B cell (primary cell): ENCODE measurements at regions not wholly inside any gene's neighbourhood (a gene's known extent, or its start where the extent isn't known, plus 50 kb on each side); places are given as distances from the start of the nearest gene placed in this dataset.

Experiments used
- ATAC-seq: fragments of 200-7000 bp; cut with Tn5 transposase; one replicate; pipeline ENCODE4 v1.10.0; 2021; ENCODE audit warnings: low read depth, mild to moderate bottlenecking, moderate number of reproducible peaks, moderate library complexity
- CTCF ChIA-PET: fragments of 350-600 bp; sonication (Branson Sonifier 250); formaldehyde crosslinking; loops from one replicate; lab custom pipeline; 2021; ENCODE audit warnings: antibody characterized with exemption, inconsistent platforms; lab: Charles Lee
- POLR2A ChIA-PET: fragments of 350-600 bp; sonication (Branson Sonifier 250); formaldehyde crosslinking; loops from one replicate; lab custom pipeline; 2021; ENCODE audit warnings: antibody characterized with exemption; lab: Charles Lee
- DNase-seq: peaks from one replicate; pipeline ENCODE4 v3.0.0; 2013
- H2AFZ ChIP-seq: 2 replicates; pipeline ENCODE4 v1.6.1; 2012; ENCODE audit warnings: mild to moderate bottlenecking, low read depth, low read length; ENCODE audit not compliant: insufficient read depth, poor library complexity, severe bottlenecking
- H3K27ac ChIP-seq, 2 donors: 1 replicate in 1 of 2; 2 replicates in 1 of 2; pipeline ENCODE4 v1.5.1; 2012 to 2013; ENCODE audit warnings: low read length in 2 of 2, mild to moderate bottlenecking in 2 of 2, moderate library complexity in 1 of 2
- H3K27me3 ChIP-seq, 4 experiments: fragments of 200-600 bp in 1 of 4; sonication (generic) in 1 of 4; replicated peaks in 1 of 4; 1 replicate in 2 of 4; 2 replicates in 2 of 4; pipeline versions ENCODE4 v1.6.1 to v1.7.0; 2013 to 2016; ENCODE audit warnings: low read length in 3 of 4, mild to moderate bottlenecking in 2 of 4, mixed read lengths in 1 of 4, moderate library complexity in 1 of 4; ENCODE audit not compliant: insufficient read depth in 4 of 4, control insufficient read depth in 3 of 4; ENCODE audit errors: control extremely low read depth in 1 of 4
- H3K36me3 ChIP-seq, 2 experiments: replicated peaks in 1 of 2; 1 replicate in 1 of 2; 2 replicates in 1 of 2; pipeline versions ENCODE4 v1.6.1 to v1.7.1; 2013; ENCODE audit warnings: low read length in 1 of 2; ENCODE audit not compliant: insufficient read depth in 2 of 2, control insufficient read depth in 1 of 2; ENCODE audit errors: control extremely low read depth in 1 of 2, extremely low read depth in 1 of 2
- H3K4me1 ChIP-seq, 2 donors: fragments of 200-600 bp in 1 of 2; sonication (generic) in 1 of 2; 1 replicate in 1 of 2; 2 replicates in 1 of 2; pipeline versions ENCODE4 v1.5.1 to v1.6.1; 2013 to 2017; ENCODE audit warnings: low read length in 2 of 2; ENCODE audit not compliant: control insufficient read depth in 2 of 2, insufficient read depth in 2 of 2
- H3K4me2 ChIP-seq: replicated peaks from 2 replicates; pipeline ENCODE3; 2012; ENCODE audit warnings: mild to moderate bottlenecking, low read depth, low read length; ENCODE audit not compliant: poor library complexity, severe bottlenecking
- H3K4me3 ChIP-seq, 5 experiments: fragments of 200-600 bp in 1 of 5; sonication (generic) in 1 of 5; 1 replicate in 3 of 5; 2 replicates in 2 of 5; pipeline versions ENCODE4 v1.5.1 to v1.7.0; 2011 to 2016; ENCODE audit warnings: low read length in 4 of 5, mild to moderate bottlenecking in 4 of 5, low read depth in 2 of 5, control low read depth in 1 of 5, moderate library complexity in 1 of 5; ENCODE audit not compliant: insufficient read depth in 1 of 5; ENCODE audit errors: control extremely low read depth in 1 of 5, extremely low read depth in 1 of 5
- H3K79me2 ChIP-seq: fragments of 200-600 bp; sonication (generic); one replicate; pipeline ENCODE4 v1.6.0; 2016; ENCODE audit warnings: low read length; ENCODE audit not compliant: control insufficient read depth, insufficient read depth
- H3K9ac ChIP-seq: fragments of 200-600 bp; sonication (generic); 2 replicates; pipeline ENCODE4 v1.6.1; 2017; ENCODE audit warnings: mild to moderate bottlenecking, low read length, moderate library complexity
- H3K9me3 ChIP-seq, 3 donors: one replicate each; pipeline versions ENCODE4 v1.6.1 to v1.7.1; 2013; ENCODE audit warnings: low read length in 2 of 3; ENCODE audit not compliant: control insufficient read depth in 2 of 3, insufficient read depth in 1 of 3; ENCODE audit errors: control extremely low read depth in 1 of 3
- H4K20me1 ChIP-seq: 2 replicates; pipeline ENCODE4 v1.6.0; 2012; ENCODE audit warnings: mild to moderate bottlenecking, low read length; ENCODE audit not compliant: insufficient read depth, control insufficient read depth, poor library complexity, severe bottlenecking
- H3K27ac Mint-ChIP-seq: one replicate; pipeline ENCODE4 v1.8.0; 2021; ENCODE audit warnings: mixed read lengths
- H3K27me3 Mint-ChIP-seq: one replicate; pipeline ENCODE4 v1.8.0; 2021; ENCODE audit warnings: mixed read lengths
- H3K4me1 Mint-ChIP-seq: one replicate; pipeline ENCODE4 v1.8.0; 2021; ENCODE audit warnings: mixed read lengths
- H3K4me3 Mint-ChIP-seq: one replicate; pipeline ENCODE4 v1.8.0; 2021; ENCODE audit warnings: mixed read lengths
- H3K9me3 Mint-ChIP-seq: one replicate; pipeline ENCODE4 v1.8.0; 2022; ENCODE audit warnings: mixed read lengths; ENCODE audit not compliant: insufficient read depth
- EZH2 ChIP-seq: IDR thresholded peaks from 2 replicates; pipeline ENCODE4 v1.6.1; 2012; ENCODE audit warnings: borderline replicate concordance, low read depth, mild to moderate bottlenecking, moderate library complexity, low read length; ENCODE audit not compliant: insufficient read depth, poor library complexity, severe bottlenecking
- WGBS: methylation state at CpG from one replicate; pipeline ENCODE4 v1.1.5; 2013; ENCODE audit warnings: missing lambda C conversion rate; ENCODE audit not compliant: insufficient coverage; 5-methylcytosine and 5-hydroxymethylcytosine counted together
- intact Hi-C: fragments of 100-400 bp; cut with micrococcal nuclease; formaldehyde crosslinking; loops from one replicate; pipeline ENCODE4 v1.10.0; 2022
- TF ChIP-seq, protein P1 (sequence below): fragments of 200-600 bp; IDR thresholded peaks from one replicate; pipeline ENCODE4 v1.8.0; 2022; ENCODE audit warnings: antibody characterized with exemption, mild to moderate bottlenecking

DNA sequence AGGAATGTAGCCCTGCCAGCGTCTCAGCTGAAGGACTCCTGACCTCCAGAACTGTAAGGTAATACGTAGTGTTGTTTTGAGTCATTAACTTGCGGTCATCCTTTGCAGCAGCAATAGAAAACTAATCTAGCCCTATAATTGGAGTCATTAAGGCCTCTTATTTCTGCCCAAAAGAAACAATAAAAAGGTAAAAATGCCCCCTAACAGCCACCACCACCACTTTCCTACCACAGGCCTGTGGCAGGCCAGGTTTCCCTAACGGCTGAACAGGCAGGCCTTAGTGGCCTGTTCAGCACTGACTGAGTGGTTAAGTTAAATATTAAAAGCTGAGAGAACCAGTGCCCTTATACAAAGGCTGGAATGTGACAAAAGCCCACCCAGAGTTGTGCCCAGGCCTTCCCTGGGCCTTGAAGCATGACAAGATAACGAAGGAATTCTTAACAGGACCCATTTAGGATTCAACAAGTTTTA lies 286.5 kb upstream of the ERCC4 start:
- Histone ChIP-seq H3K79me2 (no peaks in the 10 kb centered on the region), H3K36me3 (no peaks in the 10 kb centered on the region), H3K4me3 (no peak overlapping the region), H3K9me3 (no peaks in the 10 kb centered on the region), H3K27ac (no peak overlapping the region), H3K4me1 (no peaks in the 10 kb centered on the region), H3K27me3 (no peaks in the 10 kb centered on the region), H4K20me1 (no peaks in the 10 kb centered on the region), H2AFZ (no peak overlapping the region), H3K9ac (no peak overlapping the region), H3K4me2 (no peak overlapping the region)
- H3K27ac Mint-ChIP-seq: no peak overlapping the region
- ChIA-PET POLR2A (no interaction called here), CTCF (no interaction called here)
- intact Hi-C loops: no loop called here
- no peaks in the 10 kb centered on the region for H3K4me1 Mint-ChIP-seq
- ATAC-seq (no peak), DNase-seq (no peak)
- no peaks in the 10 kb centered on the region for H3K27me3 Mint-ChIP-seq
- H3K9me3 Mint-ChIP-seq: peaks cover 6% of the 10 kb centered on the region
- H3K4me3 Mint-ChIP-seq: no peak overlapping the region
- TF ChIP-seq EZH2: no peak
- TF ChIP-seq, protein P1, sequence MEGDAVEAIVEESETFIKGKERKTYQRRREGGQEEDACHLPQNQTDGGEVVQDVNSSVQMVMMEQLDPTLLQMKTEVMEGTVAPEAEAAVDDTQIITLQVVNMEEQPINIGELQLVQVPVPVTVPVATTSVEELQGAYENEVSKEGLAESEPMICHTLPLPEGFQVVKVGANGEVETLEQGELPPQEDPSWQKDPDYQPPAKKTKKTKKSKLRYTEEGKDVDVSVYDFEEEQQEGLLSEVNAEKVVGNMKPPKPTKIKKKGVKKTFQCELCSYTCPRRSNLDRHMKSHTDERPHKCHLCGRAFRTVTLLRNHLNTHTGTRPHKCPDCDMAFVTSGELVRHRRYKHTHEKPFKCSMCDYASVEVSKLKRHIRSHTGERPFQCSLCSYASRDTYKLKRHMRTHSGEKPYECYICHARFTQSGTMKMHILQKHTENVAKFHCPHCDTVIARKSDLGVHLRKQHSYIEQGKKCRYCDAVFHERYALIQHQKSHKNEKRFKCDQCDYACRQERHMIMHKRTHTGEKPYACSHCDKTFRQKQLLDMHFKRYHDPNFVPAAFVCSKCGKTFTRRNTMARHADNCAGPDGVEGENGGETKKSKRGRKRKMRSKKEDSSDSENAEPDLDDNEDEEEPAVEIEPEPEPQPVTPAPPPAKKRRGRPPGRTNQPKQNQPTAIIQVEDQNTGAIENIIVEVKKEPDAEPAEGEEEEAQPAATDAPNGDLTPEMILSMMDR: no peak
- 25% methylated on average over 1 of the region's 5 CpGs for WGBS

DNA sequence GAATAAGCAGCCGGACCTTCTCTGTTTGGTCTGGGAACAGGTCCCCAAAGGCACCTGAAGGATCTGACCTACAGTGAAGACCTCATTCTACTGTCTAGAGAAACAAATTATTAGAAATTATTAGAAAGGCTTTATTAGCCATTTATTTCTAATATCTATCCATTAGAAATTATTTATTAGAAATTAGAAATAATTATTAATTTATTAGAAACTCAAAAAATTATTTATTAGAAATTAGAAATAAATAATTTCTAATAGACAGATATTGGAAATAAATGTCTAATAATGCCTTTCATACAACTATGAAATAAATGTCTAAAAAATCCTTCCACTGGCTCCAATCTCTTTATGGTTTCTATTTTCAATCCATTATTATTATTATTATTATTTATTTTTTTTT lies 285.7 kb upstream of the ERCC4 start:
- DNase-seq (no peak), ATAC-seq (no peak)
- no peak overlapping the region for H3K4me3 ChIP-seq
- POLR2A ChIA-PET: no interaction called here
- H3K9ac ChIP-seq: no peak overlapping the region
- no peaks in the 10 kb centered on the region for H3K27me3 ChIP-seq
- no peaks in the 10 kb centered on the region for H3K9me3 ChIP-seq
- no peak overlapping the region for H2AFZ ChIP-seq
- H3K79me2 ChIP-seq: no peaks in the 10 kb centered on the region
- no peak overlapping the region for H3K4me2 ChIP-seq
- intact Hi-C loops: no loop called here
- no peaks in the 10 kb centered on the region for H3K36me3 ChIP-seq
- H3K27ac ChIP-seq: no peak overlapping the region
- Mint-ChIP-seq H3K4me1 (no peaks in the 10 kb centered on the region), H3K27ac (no peak overlapping the region), H3K4me3 (no peak overlapping the region), H3K27me3 (no peaks in the 10 kb centered on the region), H3K9me3 (peaks cover 6% of the 10 kb centered on the region)
- WGBS: no CpG with 5 or more reads among the region's 1 CpG
- CTCF ChIA-PET: no interaction called here
- TF ChIP-seq EZH2: no peak
- TF ChIP-seq, protein P1: no peak
- H4K20me1 ChIP-seq: no peaks in the 10 kb centered on the region
- H3K4me1 ChIP-seq: no peaks in the 10 kb centered on the region
